HG03571 (cell line): ENCODE measurements at regions not wholly inside any gene's neighbourhood (a gene's known extent, or its start where the extent isn't known, plus 50 kb on each side); places are given as distances from the start of the nearest gene placed in this dataset.

ENCODE experiments used
- ATAC-seq: cut with Tn5 transposase; IDR thresholded peaks from one replicate; pipeline ENCODE4 v1.9.1; 2021; ENCODE audit not compliant: unreplicated experiment

GRCh38 chr4:106773076-106773905 is 262.8 kb downstream of the DKK2 start:
- ATAC-seq = no peak

DNA sequence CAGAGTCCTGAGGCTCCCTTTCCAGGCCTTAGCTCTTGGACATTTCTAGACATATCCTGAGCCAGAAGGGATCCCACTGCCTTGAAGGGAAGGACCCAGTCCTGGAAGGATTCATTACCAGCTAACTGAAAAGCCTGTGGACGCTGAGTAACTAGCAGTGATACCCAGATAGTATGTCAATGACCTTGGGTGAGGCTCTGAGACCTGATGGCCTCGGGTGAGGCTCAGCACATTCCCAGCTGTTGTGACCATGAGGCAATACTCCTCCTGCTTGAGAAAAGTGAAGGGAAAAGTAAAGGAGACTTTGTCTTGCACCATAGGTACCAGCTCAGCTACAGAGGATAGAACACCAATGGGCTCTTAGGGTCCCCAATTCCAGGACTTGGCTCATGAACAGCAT is 268.1 kb downstream of the DKK2 start:
- ATAC-seq = no peak

DNA sequence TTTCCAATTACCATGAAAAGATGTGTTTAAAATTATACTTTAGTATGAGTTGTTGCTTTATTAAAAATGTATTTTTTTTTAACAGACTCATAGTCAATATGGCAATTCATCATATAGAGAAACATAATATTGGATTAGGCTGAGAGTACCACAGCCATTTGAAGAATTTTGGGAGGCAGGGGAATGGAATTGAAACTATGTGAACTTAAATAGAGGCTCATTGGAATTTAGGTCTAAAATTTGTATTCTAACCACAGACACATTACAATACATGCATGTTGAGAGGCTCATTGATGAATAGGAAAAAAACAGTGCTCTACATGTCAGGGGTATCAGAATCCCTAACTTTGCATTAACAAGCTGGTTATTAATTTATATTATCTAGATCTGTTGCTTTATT is 269.6 kb downstream of the DKK2 start:
- no peak for ATAC-seq

DNA sequence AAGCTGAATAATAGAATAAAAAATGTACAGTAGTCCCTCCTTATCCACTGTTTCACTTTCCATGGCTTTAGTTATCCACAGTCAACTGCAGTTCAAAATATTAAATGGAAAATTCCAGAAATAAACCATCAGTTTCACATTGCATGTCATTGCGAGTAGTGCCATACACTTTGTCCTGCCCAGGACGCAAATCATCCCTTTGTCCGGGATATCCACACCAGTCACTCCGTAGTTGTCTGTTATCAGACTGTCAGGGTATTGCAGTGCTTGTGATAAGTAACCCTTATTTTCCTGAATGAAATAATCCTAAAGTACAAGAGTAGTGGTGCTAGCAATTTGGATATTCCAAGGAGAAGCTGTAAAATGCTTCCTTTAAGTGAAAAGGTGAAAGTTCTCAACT is 271.3 kb downstream of the DKK2 start:
- ATAC-seq = no peak

- no peak for ATAC-seq
Observed at GRCh38 chr4:106762666-106763443, 273.3 kb downstream of the DKK2 start.

DNA sequence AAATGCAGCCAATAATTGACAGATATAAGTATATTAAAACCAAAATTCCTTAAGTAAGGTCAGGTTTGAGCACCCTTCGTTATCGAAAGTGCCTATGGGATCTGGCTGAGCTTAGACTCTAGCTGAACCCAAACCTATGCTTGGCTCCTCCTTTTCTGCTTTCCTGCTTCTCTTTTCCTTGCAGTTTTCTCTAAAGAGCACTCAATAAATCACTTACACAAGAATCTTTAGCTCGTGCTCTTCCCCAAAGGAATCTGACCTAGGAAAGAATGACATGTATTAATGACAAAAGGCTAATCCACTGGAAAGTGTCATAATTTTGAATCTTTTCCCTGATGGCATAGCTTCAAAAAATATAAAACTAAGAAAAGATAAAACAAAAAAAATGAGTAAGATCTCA is 282.7 kb downstream of the DKK2 start:
- ATAC-seq = no peak

DNA sequence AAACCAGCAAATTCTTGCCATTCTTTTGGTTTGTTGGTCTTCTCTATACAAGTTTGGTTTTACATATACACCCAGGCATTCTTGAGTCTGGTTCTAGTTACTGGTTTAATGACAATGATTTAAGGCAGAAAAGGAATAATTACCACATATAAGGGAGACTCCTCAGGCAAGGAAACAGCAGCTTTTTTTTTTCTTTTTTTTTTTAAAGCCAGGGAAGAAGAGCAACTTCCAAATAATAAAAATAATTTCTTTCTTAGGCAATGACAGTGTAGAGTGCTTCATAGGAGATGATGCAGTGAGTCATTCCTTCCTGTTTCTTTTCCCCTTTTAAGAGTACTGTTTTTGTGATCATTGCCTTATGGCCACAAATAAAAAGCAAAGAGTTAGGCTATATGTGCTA is 289.7 kb downstream of the DKK2 start:
- ATAC-seq = no peak

DNA sequence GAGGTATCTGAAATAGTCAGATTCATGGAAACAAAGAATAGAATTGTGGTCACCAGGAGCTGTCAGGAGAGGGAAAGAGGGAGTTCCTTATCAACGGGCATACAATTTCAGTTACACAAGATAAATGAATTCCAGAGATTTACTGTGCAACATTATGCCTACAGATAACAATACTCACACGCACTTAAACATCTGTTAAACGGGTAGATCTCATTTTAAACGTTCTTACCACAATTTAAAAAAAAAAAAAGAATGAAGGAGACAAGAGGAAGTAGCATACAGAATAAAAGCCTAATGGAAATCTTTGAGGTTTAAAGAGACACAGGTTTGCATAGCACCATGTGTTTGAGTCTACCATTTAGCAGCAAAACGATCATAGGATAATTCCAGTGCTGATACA is 298.0 kb downstream of the DKK2 start:
- ATAC-seq = no peak

DNA sequence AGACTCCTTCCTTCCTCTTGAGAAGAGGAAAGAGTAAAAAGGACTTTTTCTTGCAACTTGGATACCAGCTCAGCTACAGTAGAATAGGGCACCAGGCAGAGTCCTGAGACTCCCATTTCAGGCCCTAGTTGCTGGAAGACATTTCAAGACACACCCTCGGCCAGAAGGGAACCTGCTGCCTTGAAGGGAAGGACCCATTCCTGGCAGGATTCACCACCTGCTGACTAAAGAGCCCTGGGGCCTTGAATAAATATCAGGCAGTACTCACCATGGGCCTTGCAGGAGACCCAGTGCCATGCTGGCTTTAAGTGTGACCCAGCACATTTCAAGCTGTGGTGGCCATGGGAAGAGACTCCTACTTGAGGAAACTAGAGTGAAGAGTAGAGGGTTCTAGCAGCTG is 317.6 kb downstream of the DKK2 start:
- no peak for ATAC-seq

- no peak for ATAC-seq
Observed at GRCh38 chr4:106717091-106717490, 319.0 kb downstream of the DKK2 start.

GRCh38 chr4:106715825-106716224 is 320.3 kb downstream of the DKK2 start:
- no peak for ATAC-seq

DNA sequence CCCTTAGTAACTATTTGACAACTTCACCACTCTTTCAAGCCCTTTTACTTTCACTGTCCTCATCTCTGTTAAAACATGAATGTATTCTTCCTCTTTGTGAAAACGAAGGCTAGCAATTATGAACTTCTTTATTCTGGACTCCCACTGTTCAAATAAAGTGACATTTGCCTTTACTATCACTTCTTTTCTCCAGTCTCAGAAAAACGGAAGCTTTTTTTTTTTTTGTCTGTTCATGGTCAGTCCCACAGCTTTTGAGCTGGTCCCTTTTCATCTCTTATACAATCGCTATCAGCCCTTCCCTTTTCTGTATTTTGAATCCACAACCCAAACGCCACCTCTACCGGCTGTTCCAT is 327.7 kb downstream of the DKK2 start:
- no peak for ATAC-seq

- ATAC-seq = peak; percentile 55
Observed at GRCh38 chr4:106707776-106708463, 328.2 kb downstream of the DKK2 start.

DNA sequence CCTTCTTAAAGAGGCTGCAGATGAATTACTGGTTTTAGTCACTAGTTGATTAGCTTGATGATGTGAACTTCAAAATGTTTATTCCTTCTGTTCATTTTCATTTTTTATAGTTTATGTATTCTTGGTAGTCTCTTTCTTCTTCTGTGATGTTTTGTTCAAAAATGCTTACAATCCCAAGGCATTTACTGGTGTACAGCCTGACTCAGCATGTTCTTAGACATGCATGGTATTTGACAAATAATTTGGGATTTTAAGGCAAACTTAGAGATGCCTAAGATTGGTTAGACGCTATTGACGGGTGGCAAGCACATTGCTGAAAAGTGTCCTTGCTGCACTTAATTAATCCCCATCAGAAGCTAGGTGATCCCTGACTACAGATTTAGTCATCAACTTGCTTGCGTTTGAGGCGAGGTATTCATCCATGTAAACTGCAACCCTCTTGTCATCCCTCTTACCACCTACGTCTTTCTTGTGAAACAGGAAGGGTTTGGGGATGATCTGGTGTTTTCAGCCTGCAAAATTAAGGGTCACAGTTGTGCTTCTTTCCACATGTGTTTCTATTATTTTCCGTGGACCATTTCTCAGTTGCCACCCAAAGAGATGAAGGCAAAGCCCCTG is 331.8 kb downstream of the DKK2 start:
- ATAC-seq = no peak

- ATAC-seq = no peak
Observed at GRCh38 chr4:106700321-106700720, 331.7 kb upstream of the GIMD1 start.

DNA sequence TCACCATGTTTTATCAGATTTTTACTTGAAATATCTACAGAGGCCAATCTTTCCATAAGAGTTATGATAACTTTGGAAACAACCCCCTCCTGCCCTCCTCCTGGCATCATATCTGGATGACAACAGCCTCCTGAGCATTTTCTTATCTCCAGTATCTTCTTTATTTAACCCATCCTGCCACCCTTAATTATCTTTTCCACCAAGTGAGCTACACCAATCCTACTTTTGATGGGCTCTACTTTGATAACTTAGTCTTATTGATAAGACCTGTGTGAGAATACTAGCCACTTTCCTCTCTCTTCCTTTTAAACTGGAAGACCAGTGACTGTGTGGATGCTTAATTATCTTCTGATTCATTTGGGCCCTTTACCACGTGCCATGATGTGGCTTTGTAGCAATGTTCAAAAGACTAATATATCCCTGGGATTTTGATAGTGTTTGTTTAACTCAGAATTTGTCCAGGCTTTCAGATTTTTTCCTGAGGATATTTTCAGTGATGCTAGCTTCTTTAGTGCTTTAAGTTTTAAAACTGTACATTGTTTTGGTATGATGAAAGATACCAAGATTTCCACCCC is 330.1 kb upstream of the GIMD1 start:
- no peak for ATAC-seq

GRCh38 chr4:106695501-106696262 is 327.1 kb upstream of the GIMD1 start:
- ATAC-seq = no peak

- no peak for ATAC-seq
Observed at GRCh38 chr4:106694232-106694631, 325.7 kb upstream of the GIMD1 start.

DNA sequence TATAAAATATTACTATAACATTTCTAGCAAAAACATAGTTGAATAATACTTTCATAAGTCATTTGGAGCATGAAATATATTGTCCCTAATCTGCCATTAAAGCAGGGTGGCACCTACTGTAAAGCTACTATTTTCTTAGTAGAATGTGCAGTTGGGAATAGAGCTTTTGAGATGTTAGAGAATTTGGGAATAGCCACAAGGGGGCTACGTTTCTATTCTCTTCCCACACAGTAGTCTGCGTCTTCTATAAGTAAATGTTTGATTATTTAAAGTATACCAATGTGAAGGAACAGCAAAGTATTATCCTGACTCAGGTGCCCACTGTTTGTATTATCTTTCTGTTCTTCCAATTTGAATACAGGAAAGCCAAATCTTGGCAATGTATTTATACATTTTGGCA is 323.2 kb upstream of the GIMD1 start:
- no peak for ATAC-seq

DNA sequence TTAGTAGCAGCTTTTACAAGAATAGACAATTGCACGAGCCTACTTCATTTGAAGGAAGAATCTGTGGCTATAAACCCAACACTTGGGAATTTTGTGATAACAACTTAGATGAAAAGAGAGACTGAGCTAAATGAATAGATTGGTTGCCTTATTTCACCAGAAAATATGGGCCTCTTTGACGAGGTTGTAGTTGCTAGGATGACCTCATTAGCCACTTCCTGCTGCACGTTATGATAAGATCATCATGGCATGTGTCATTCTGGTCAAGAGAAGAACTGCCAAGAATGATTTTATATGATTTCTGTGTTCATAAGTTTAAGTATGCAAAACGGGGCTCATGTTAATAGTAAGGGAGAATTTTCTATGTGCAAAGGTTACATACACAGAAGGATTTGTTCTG is 321.9 kb upstream of the GIMD1 start:
- ATAC-seq = no peak
